ENCODE measurements at regions not wholly inside any gene's neighbourhood (a gene's known extent, or its start where the extent isn't known, plus 50 kb on each side); places are given as distances from the start of the nearest gene placed in this dataset.

GRCh38 chr13:33550885-33551284, 265.3 kb upstream of the STARD13 start:
- H3K27me3 ChIP-seq (ENCODE audit: control insufficient read depth, insufficient read depth, low read length): no peaks in the 10 kb centered on the region
- no peak for DNase-seq (ENCODE audit: low read depth)
- CTCF ChIA-PET: no interaction called here
- POLR2A ChIA-PET: no interaction called here
- no peaks in the 10 kb centered on the region for H3K36me3 ChIP-seq (ENCODE audit: control insufficient read depth, insufficient read depth, low read length)
- no peak for TF ChIP-seq CTCF (IDR thresholded peaks at IDR 0.05; ENCODE audit: insufficient read depth, low read depth, low read length)
- H3K4me3 ChIP-seq (ENCODE audit: low read depth, low read length): no peak overlapping the region

GRCh38 chr13:33554919-33555791, 262.8 kb upstream of the RFC3 start:
- ChIA-PET CTCF (interaction anchor here (1.0 to 1.6 kb wide), 2 partner anchors 12 to 169 kb away, joined by 5 to 7 read pairs; no protein-coding TSS in a partner anchor), POLR2A (no interaction called here)
- TF ChIP-seq CTCF (IDR thresholded peaks at IDR 0.05; ENCODE audit: insufficient read depth, low read depth, low read length): no peak
- no peak for DNase-seq (ENCODE audit: low read depth)
- H3K27me3 ChIP-seq (ENCODE audit: control insufficient read depth, insufficient read depth, low read length): no peaks in the 10 kb centered on the region
- no peaks in the 10 kb centered on the region for H3K36me3 ChIP-seq (ENCODE audit: control insufficient read depth, insufficient read depth, low read length)
- no peak overlapping the region for H3K4me3 ChIP-seq (ENCODE audit: low read depth, low read length)

GRCh38 chr13:33556828-33557227, 261.1 kb upstream of the RFC3 start:
- Histone ChIP-seq H3K27me3 (ENCODE audit: control insufficient read depth, insufficient read depth, low read length) (no peaks in the 10 kb centered on the region), H3K4me3 (ENCODE audit: low read depth, low read length) (no peak overlapping the region), H3K36me3 (ENCODE audit: control insufficient read depth, insufficient read depth, low read length) (no peaks in the 10 kb centered on the region)
- DNase-seq (ENCODE audit: low read depth): no peak
- ChIA-PET POLR2A (no interaction called here), CTCF (interaction anchor here (0.6 kb wide), 1 partner anchor 47 kb away, joined by 4 read pairs; no protein-coding TSS in a partner anchor)
- no peak for TF ChIP-seq CTCF (IDR thresholded peaks at IDR 0.05; ENCODE audit: insufficient read depth, low read depth, low read length)

GRCh38 chr13:33560726-33561125, 257.2 kb upstream of the RFC3 start:
- Histone ChIP-seq H3K36me3 (ENCODE audit: control insufficient read depth, insufficient read depth, low read length) (no peaks in the 10 kb centered on the region), H3K4me3 (ENCODE audit: low read depth, low read length) (no peak overlapping the region), H3K27me3 (ENCODE audit: control insufficient read depth, insufficient read depth, low read length) (no peaks in the 10 kb centered on the region)
- DNase-seq (ENCODE audit: low read depth): no peak
- CTCF ChIA-PET: interaction anchor here (2.1 kb wide), 1 partner anchor 163 kb away, joined by 8 read pairs; no protein-coding TSS in a partner anchor
- POLR2A ChIA-PET: no interaction called here
- TF ChIP-seq CTCF (IDR thresholded peaks at IDR 0.05; ENCODE audit: insufficient read depth, low read depth, low read length): no peak

GRCh38 chr13:33561627-33562026, 256.3 kb upstream of the RFC3 start:
- TF ChIP-seq CTCF (IDR thresholded peaks at IDR 0.05; ENCODE audit: insufficient read depth, low read depth, low read length): no peak
- H3K36me3 ChIP-seq (ENCODE audit: control insufficient read depth, insufficient read depth, low read length): no peaks in the 10 kb centered on the region
- no peak for DNase-seq (ENCODE audit: low read depth)
- H3K4me3 ChIP-seq (ENCODE audit: low read depth, low read length): no peak overlapping the region
- H3K27me3 ChIP-seq (ENCODE audit: control insufficient read depth, insufficient read depth, low read length): no peaks in the 10 kb centered on the region
- ChIA-PET POLR2A (no interaction called here), CTCF (no interaction called here)

All from BJ (cell line).